Astrocyte (in vitro differentiated cells and primary cell): ENCODE measurements at regions not wholly inside any gene's neighbourhood (a gene's known extent, or its start where the extent isn't known, plus 50 kb on each side); places are given as distances from the start of the nearest gene placed in this dataset.

ENCODE experiments used
- DNase-seq: peaks from one replicate; pipeline ENCODE4 v3.0.0-alpha.2; 2010; ENCODE audit warnings: low read depth
- FAIRE-seq: peaks from 2 replicates; lab custom pipeline; 2011; peaks lifted over from hg19 to GRCh38; lab: Jason Lieb, UNC
- H2AFZ ChIP-seq: 2 replicates; pipeline ENCODE4 v1.6.0; 2012; ENCODE audit warnings: low read depth, low read length, inconsistent platforms
- H3K27ac ChIP-seq: 2 replicates; pipeline ENCODE4 v1.5.1; 2011; ENCODE audit warnings: low read depth, low read length, inconsistent platforms
- H3K27me3 ChIP-seq: 2 replicates; pipeline ENCODE4 v1.6.0; 2011; ENCODE audit warnings: low read length, inconsistent platforms; ENCODE audit not compliant: insufficient read depth
- H3K36me3 ChIP-seq: 2 replicates; pipeline ENCODE4 v1.5.1; 2011; ENCODE audit warnings: low read length, inconsistent platforms; ENCODE audit not compliant: insufficient read depth
- H3K4me1 ChIP-seq: 2 replicates; pipeline ENCODE4 v1.5.1; 2011; ENCODE audit warnings: low read length, inconsistent platforms; ENCODE audit not compliant: insufficient read depth
- H3K4me2 ChIP-seq: 2 replicates; pipeline ENCODE4 v1.6.0; 2012; ENCODE audit warnings: low read length, inconsistent platforms
- H3K4me3 ChIP-seq: 2 replicates; pipeline ENCODE4 v1.5.1; 2011; ENCODE audit warnings: low read depth, mild to moderate bottlenecking, low read length, inconsistent platforms; ENCODE audit not compliant: insufficient read depth
- H3K79me2 ChIP-seq: 2 replicates; pipeline ENCODE4 v1.6.0; 2012; ENCODE audit warnings: mild to moderate bottlenecking, low read length, inconsistent platforms; ENCODE audit not compliant: insufficient read depth
- H3K9ac ChIP-seq: 2 replicates; pipeline ENCODE4 v1.6.0; 2012; ENCODE audit warnings: mild to moderate bottlenecking, low read length, inconsistent platforms
- H3K9me3 ChIP-seq: 2 replicates; pipeline ENCODE4 v1.5.1; 2012; ENCODE audit warnings: low read depth, mild to moderate bottlenecking, low read length, inconsistent platforms; ENCODE audit not compliant: insufficient read depth
- H4K20me1 ChIP-seq: 2 replicates; pipeline ENCODE4 v1.6.0; 2012; ENCODE audit warnings: low read length, inconsistent platforms; ENCODE audit not compliant: insufficient read depth
- H3K27ac Mint-ChIP-seq: one replicate; pipeline ENCODE4 v1.8.0; 2021; ENCODE audit warnings: mild to moderate bottlenecking, mixed read lengths; ENCODE audit not compliant: unreplicated experiment
- H3K27me3 Mint-ChIP-seq: one replicate; pipeline ENCODE4 v1.8.0; 2021; ENCODE audit warnings: low read depth, mixed read lengths; ENCODE audit not compliant: unreplicated experiment
- H3K36me3 Mint-ChIP-seq: one replicate; pipeline ENCODE4 v1.8.0; 2021; ENCODE audit warnings: low read depth, mixed read lengths; ENCODE audit not compliant: unreplicated experiment
- H3K4me1 Mint-ChIP-seq: one replicate; pipeline ENCODE4 v1.8.0; 2021; ENCODE audit warnings: low read depth, mixed read lengths; ENCODE audit not compliant: unreplicated experiment
- H3K4me3 Mint-ChIP-seq: one replicate; pipeline ENCODE4 v1.8.0; 2021; ENCODE audit warnings: mild to moderate bottlenecking, moderate library complexity, mixed read lengths; ENCODE audit not compliant: unreplicated experiment
- H3K9me3 Mint-ChIP-seq: one replicate; pipeline ENCODE4 v1.8.0; 2021; ENCODE audit warnings: mild to moderate bottlenecking, mixed read lengths; ENCODE audit not compliant: unreplicated experiment
- EZH2 ChIP-seq: IDR thresholded peaks from 2 replicates; pipeline ENCODE4 v1.6.1; 2012; ENCODE audit warnings: mild to moderate bottlenecking, low read length, inconsistent platforms; ENCODE audit not compliant: insufficient read depth
- TF ChIP-seq, protein P1 (sequence below): IDR thresholded peaks from 2 replicates; pipeline ENCODE4 v1.5.1; 2011; ENCODE audit warnings: low read depth, mild to moderate bottlenecking, inconsistent platforms, low read length, moderate library complexity; ENCODE audit not compliant: insufficient read depth

DNA sequence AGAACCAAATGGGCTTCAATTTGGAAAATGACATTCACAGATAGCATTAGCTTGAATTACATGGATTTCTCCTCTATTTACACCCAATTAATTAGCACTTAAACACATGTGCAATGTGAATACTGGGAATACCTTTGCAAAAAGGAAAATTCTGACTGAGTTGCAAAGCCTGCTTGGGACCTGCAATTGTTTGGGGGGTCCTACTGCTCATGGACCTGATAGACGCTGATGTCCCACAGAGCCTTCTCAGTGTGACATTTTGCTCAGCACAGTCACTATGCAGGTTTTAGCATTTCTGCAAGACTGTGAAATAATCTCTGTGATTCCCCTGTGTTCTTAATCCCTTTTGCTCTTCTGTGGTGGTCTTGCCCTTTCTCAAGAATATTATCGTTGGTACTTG lies 101.2 kb upstream of the PGRMC2 start:
- peaks cover 72% of the 10 kb centered on the region for H3K4me1 Mint-ChIP-seq
- Histone ChIP-seq H3K27ac (no peak overlapping the region), H3K4me2 (no peak overlapping the region), H3K4me1 (peaks cover 45% of the 10 kb centered on the region), H2AFZ (no peak overlapping the region), H3K79me2 (no peaks in the 10 kb centered on the region), H3K36me3 (no peaks in the 10 kb centered on the region), H3K4me3 (no peak overlapping the region), H3K9ac (no peak overlapping the region), H4K20me1 (no peaks in the 10 kb centered on the region), H3K9me3 (no peaks in the 10 kb centered on the region), H3K27me3 (no peaks in the 10 kb centered on the region)
- DNase-seq (no peak), FAIRE-seq (peak; percentile 60)
- H3K27ac Mint-ChIP-seq = no peak overlapping the region
- TF ChIP-seq, protein P1, sequence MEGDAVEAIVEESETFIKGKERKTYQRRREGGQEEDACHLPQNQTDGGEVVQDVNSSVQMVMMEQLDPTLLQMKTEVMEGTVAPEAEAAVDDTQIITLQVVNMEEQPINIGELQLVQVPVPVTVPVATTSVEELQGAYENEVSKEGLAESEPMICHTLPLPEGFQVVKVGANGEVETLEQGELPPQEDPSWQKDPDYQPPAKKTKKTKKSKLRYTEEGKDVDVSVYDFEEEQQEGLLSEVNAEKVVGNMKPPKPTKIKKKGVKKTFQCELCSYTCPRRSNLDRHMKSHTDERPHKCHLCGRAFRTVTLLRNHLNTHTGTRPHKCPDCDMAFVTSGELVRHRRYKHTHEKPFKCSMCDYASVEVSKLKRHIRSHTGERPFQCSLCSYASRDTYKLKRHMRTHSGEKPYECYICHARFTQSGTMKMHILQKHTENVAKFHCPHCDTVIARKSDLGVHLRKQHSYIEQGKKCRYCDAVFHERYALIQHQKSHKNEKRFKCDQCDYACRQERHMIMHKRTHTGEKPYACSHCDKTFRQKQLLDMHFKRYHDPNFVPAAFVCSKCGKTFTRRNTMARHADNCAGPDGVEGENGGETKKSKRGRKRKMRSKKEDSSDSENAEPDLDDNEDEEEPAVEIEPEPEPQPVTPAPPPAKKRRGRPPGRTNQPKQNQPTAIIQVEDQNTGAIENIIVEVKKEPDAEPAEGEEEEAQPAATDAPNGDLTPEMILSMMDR = no peak
- no peak for TF ChIP-seq EZH2
- no peaks in the 10 kb centered on the region for H3K9me3 Mint-ChIP-seq
- no peak overlapping the region for H3K4me3 Mint-ChIP-seq
- no peaks in the 10 kb centered on the region for H3K27me3 Mint-ChIP-seq
- peaks cover 3% of the 10 kb centered on the region for H3K36me3 Mint-ChIP-seq

DNA sequence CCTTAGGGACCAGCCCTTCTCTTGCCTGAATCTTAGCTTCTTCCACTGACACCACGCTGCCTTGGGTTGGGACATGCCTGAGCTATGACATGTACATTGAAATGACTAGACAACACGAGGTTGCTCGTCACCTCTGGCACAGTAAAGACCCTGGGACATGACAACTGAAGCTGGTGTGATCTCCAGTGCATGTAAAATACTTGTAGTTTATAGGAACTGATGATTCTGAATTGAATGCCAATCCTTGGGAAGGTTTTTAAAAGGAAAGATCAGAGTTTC lies 100.7 kb upstream of the PGRMC2 start:
- Histone ChIP-seq H3K9me3 (no peaks in the 10 kb centered on the region), H2AFZ (no peak overlapping the region), H3K9ac (no peak overlapping the region), H3K4me3 (no peak overlapping the region), H3K27me3 (no peaks in the 10 kb centered on the region), H3K4me2 (no peak overlapping the region), H4K20me1 (no peaks in the 10 kb centered on the region), H3K36me3 (no peaks in the 10 kb centered on the region), H3K4me1 (peaks cover 46% of the 10 kb centered on the region), H3K79me2 (no peaks in the 10 kb centered on the region), H3K27ac (no peak overlapping the region)
- peaks cover 3% of the 10 kb centered on the region for H3K36me3 Mint-ChIP-seq
- H3K9me3 Mint-ChIP-seq = no peaks in the 10 kb centered on the region
- no peak overlapping the region for H3K4me3 Mint-ChIP-seq
- H3K27ac Mint-ChIP-seq = no peak overlapping the region
- peaks cover 71% of the 10 kb centered on the region for H3K4me1 Mint-ChIP-seq
- FAIRE-seq (no peak), DNase-seq (peak; percentile 8)
- no peak for TF ChIP-seq EZH2
- TF ChIP-seq, protein P1 = no peak
- no peaks in the 10 kb centered on the region for H3K27me3 Mint-ChIP-seq

DNA sequence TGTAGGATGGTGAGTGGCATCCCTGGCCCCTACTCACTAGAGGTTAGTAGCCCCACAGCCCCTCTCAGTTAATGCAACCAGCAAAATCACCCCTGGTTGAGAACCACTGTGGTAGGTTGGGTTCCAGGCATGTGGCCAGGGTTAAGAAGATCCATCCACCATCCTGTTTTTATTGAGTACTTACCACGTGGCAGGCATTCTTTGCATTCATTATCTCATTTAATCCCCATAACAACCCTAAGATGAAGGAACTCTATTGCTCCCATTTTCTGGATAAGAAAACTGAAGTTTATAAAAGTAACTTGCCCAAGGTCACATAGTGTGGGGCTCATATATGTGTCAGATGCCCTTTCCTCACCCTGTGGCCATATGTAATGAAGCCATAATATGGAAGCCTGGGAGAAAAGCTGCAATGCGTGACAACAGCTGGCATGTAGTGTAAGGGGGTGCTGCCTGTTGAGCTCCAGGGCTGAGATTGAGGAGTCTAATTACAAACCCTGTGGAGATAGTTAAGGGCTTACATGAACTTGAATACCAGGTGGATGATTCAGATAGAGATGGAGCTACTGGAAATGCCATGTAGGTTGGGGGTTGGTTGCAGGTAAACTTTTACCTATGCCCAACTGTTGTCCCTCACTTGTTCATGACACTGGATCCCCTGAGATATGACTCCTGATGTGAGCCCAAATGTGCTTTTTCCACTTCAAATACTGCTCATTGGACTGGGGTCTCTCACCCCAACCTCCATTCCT lies 100.2 kb upstream of the PGRMC2 start:
- peak; percentile 53 for DNase-seq
- Histone ChIP-seq H3K4me2 (peak overlapping the region; percentile 73), H3K36me3 (no peaks in the 10 kb centered on the region), H3K79me2 (no peaks in the 10 kb centered on the region), H2AFZ (peak overlapping the region; percentile 57), H3K27me3 (no peaks in the 10 kb centered on the region), H3K9me3 (no peaks in the 10 kb centered on the region), H3K4me3 (no peak overlapping the region), H3K4me1 (peaks cover 43% of the 10 kb centered on the region), H3K9ac (peak overlapping the region; percentile 61), H4K20me1 (no peaks in the 10 kb centered on the region), H3K27ac (peak overlapping the region; percentile 82)
- TF ChIP-seq EZH2 = no peak
- TF ChIP-seq, protein P1 = no peak
- peaks cover 3% of the 10 kb centered on the region for H3K36me3 Mint-ChIP-seq
- FAIRE-seq = no peak
- peaks cover 67% of the 10 kb centered on the region for H3K4me1 Mint-ChIP-seq
- H3K27me3 Mint-ChIP-seq = no peaks in the 10 kb centered on the region
- H3K4me3 Mint-ChIP-seq = no peak overlapping the region
- H3K9me3 Mint-ChIP-seq = no peaks in the 10 kb centered on the region
- peak overlapping the region; percentile 96 for H3K27ac Mint-ChIP-seq
